GM19455 (cell line): ENCODE measurements at regions not wholly inside any gene's neighbourhood (a gene's known extent, or its start where the extent isn't known, plus 50 kb on each side); places are given as distances from the start of the nearest gene placed in this dataset.
"Not testable (repeated sequence)": the region's sequence is repeated elsewhere in the genome, so short reads cannot be mapped to it uniquely, and the experiment has no call there.

Experiments
- ATAC-seq: cut with Tn5 transposase; IDR thresholded peaks from one replicate; pipeline ENCODE4 v1.9.1; 2021; ENCODE audit not compliant: unreplicated experiment

GRCh38 chr15:77944002-77944867 lies 133.3 kb downstream of the TBC1D2B start:
- no peak for ATAC-seq

- ATAC-seq, result no peak
Observed at GRCh38 chr15:77942611-77943211, 134.8 kb downstream of the TBC1D2B start.

DNA sequence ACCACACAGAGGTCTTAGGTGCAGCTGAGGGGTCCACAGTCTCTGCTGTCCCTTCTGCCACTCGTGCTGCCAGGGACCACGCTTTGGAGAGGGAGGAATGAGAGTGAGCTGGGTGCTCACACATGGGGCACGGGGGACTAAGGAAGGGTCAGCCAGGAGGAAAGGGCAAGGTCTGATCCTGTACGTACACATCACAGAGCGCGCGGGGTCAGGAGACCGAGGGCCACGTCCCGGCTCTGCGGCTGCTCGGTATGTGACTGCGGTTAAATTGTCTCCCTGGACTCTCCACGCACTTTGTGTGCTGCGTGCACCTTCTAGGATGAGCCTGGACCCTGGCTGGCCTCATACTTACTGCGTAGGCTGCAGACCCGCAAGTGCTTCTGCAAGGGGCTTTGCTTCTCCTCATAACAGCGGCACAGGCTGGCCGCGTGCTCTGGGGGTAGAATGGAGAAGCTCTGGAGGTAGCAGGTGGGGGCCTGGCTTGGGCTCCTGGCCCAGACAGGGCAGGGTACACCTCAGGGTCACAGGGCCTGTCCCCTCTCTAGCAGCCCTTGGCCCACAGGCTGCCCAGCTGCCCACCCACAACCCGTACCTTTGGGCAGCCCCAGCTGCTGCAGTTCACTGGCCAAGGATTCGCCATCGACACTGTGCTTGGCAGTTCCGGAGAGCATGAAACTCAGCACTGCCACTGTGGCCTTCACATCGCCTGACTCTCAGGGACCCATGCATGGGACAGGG lies 136.3 kb downstream of the TBC1D2B start:
- not testable (repeated sequence) for ATAC-seq

GRCh38 chr15:77940381-77940947 lies 137.0 kb downstream of the TBC1D2B start:
- ATAC-seq, result no peak

DNA sequence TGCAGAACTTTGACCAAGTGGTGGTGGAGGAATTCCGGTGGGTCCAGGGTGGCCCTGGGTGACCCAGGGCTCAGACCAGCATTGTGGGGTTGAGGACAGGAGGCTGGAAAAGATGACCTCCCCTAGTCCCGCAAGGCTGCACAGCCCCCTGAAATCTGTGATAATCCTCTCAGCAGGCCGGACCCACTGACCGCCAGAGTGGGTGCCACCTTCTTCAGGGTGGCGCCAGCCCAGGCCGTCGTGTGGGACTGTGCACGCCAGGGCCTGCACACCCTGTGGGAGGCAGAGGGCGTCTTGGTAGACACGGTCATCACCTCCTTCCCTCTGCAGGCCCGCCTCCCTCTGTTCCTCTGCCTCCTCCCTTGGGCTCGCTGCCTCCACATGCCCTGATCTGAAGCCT lies 137.7 kb downstream of the TBC1D2B start:
- ATAC-seq, result no peak

GRCh38 chr15:77939026-77939425 lies 138.5 kb downstream of the TBC1D2B start:
- not testable (repeated sequence) for ATAC-seq

- not testable (repeated sequence) for ATAC-seq
Observed at GRCh38 chr15:77938546-77938945, 139.0 kb downstream of the TBC1D2B start.

DNA sequence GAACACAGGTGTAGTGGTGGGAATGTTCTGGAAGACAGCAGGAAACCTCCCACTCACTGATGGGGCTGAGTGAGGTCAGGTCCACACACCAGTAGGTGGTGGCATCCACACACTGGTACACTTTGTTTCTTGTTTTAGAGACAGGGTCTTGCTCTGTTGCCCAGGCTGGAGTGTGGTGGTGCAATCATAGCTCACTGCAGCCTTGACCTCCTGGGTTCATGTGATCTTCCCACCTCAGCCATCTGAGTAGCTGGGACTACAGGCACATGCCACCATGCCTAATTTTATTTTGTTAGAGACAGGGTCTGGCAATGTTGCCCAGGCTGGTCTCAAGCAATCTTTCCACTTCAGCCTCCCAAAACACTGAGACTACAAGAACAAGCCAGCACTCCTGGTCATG lies 140.9 kb downstream of the TBC1D2B start:
- ATAC-seq, result not testable (repeated sequence)

- not testable (repeated sequence) for ATAC-seq
Observed at GRCh38 chr15:77934516-77934915, 143.0 kb downstream of the TBC1D2B start.

GRCh38 chr15:77930907-77931306 lies 146.6 kb downstream of the TBC1D2B start:
- ATAC-seq, result not testable (repeated sequence)

GRCh38 chr15:77930490-77930889 lies 147.0 kb downstream of the TBC1D2B start:
- ATAC-seq, result not testable (repeated sequence)

DNA sequence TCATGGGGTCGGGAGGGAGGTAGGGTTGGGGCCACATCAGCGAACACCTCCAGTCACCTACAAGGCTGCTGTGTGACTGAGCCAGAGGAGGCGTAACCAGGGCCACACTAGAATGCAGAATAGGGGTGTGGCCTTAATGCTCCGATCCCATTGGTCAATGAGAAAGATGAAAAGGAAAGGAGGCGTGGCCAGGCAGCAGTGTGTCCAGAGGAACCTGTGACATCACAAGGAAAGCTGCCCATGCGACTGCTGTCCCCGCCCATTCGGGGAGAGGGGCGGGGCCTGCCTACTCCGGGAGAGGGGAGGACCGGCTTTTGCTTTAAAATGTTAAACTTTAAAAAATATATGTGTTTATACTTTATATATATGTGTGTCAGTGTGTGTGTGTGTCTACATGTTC lies 150.7 kb downstream of the TBC1D2B start:
- not testable (repeated sequence) for ATAC-seq

- not testable (repeated sequence) for ATAC-seq
Observed at GRCh38 chr15:77926296-77926695, 151.2 kb downstream of the TBC1D2B start.

- ATAC-seq, result not testable (repeated sequence)
Observed at GRCh38 chr15:77925101-77925500, 152.4 kb downstream of the TBC1D2B start.

- no peak for ATAC-seq
Observed at GRCh38 chr15:77921664-77922063, 155.8 kb downstream of the TBC1D2B start.

DNA sequence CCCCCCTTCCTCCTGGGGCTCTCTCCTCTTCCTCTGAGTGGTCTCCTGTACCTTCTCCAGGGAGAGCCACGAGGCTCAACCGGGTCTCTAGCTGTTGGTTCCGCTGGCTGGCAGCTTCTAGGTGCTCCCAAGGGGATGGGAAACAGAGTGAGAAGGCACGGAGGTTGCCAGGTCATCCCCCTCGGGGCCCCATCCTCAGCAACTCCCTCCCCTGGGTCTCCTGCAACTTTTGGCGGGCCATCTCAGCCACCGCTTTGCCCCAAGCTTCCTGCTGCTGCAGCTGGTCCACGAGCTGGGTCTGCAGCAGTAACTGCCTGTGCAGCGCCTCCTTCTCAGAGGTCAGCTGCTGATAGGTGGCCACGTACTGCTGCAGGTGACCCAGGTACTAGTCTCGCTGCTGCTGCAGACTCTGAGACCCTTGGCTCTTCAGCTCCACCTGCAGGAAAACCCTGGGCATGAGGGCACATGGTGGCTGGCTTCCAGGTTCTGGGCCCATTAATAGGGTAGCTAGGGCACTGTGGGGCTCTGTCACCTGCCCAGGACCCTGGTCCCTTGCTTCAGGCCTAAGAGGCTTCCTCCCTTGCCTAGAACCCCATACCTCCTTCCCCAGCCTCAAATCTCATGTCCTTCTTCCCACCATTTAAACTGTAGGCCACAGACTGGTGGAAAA lies 160.4 kb downstream of the TBC1D2B start:
- not testable (repeated sequence) for ATAC-seq

GRCh38 chr15:77915961-77916330 lies 161.6 kb downstream of the TBC1D2B start:
- not testable (repeated sequence) for ATAC-seq

GRCh38 chr15:77915261-77915960 lies 162.1 kb downstream of the TBC1D2B start:
- no peak for ATAC-seq

DNA sequence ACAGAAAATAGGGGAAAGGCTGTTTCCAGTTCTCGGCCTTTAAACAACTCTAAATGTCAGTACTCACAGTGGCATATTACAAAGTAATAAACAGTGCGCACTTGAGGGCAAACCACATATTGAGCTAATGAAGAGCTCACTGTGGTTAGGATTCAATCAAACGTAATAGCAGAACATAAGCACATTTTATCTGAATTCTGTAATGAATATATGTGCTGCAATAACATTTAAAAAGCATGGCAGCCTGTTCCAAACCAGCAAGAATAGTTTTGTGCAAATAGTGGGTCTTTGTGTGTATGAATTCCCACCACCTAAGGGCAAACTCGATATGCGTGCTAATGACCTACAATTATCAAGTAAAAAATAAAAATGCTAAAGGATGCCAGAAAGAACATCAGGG lies 163.0 kb downstream of the TBC1D2B start:
- not testable (repeated sequence) for ATAC-seq
